ENCODE measurements at regions not wholly inside any gene's neighbourhood (a gene's known extent, or its start where the extent isn't known, plus 50 kb on each side); places are given as distances from the start of the nearest gene placed in this dataset.

- Histone ChIP-seq H3K4me3 (replicated peaks in 1 of 2; ENCODE audit: low read depth in 1 of 2, low read length in 2 of 2) (no peak overlapping the region), H3K4me2 (ENCODE audit: low read length) (peak overlapping the region; percentile 67), H3K27ac (ENCODE audit: low read depth, low read length) (no peak overlapping the region), H2AFZ (ENCODE audit: low read depth, low read length, poor library complexity, severe bottlenecking) (peak overlapping the region; percentile 94), H3K9me2 (ENCODE audit: insufficient read depth) (no peaks in the 10 kb centered on the region), H4K20me1 (ENCODE audit: insufficient read depth) (no peaks in the 10 kb centered on the region), H3K4me1 (ENCODE audit: control insufficient read depth in 1 of 2, insufficient read depth in 2 of 2, low read length in 2 of 2) (peaks cover 8 to 15% of the 10 kb centered on the region in 2 experiments; a peak in 3 of 4 replicates), H3K9me3 (ENCODE audit: control insufficient read depth in 1 of 2, insufficient read depth in 1 of 2, low read depth in 1 of 2, low read length in 2 of 2) (no peaks in the 10 kb centered on the region), H3K79me2 (ENCODE audit: insufficient read depth, low read length) (no peaks in the 10 kb centered on the region), H3K36me3 (ENCODE audit: control insufficient read depth in 1 of 2, insufficient read depth in 2 of 2, low read length in 2 of 2) (no peaks in the 10 kb centered on the region), H3K27me3 (ENCODE audit: insufficient read depth, low read length) (no peaks in the 10 kb centered on the region), H3K9ac (ENCODE audit: low read length) (no peak overlapping the region)
- peak; percentile 63; the same call in 1 of the 2 replicates for ATAC-seq
- ChIA-PET POLR2A (no interaction called here), RAD21 (ENCODE audit: low non-redundant PET in 1 of 2, low total read pairs in 2 of 2, uncharacterized antibody in 2 of 2, unreplicated experiment in 2 of 2) (interaction anchor here in 1 of 2 experiments (0.9 kb wide), 1 partner anchor 30 kb away, joined by 3 read pairs; no protein-coding TSS in a partner anchor), CTCF (interaction anchor here (1.3 kb wide), 1 partner anchor 34 kb away, joined by 3 read pairs; no protein-coding TSS in a partner anchor)
- no peak for TF ChIP-seq ELF1 (IDR thresholded peaks at IDR 0.05; ENCODE audit: borderline replicate concordance, low read depth)
- no peak for TF ChIP-seq ZFX (IDR thresholded peaks at IDR 0.05)
- TF ChIP-seq MAX (IDR thresholded peaks at IDR 0.05): 0 out of 2 replicates have a peak, but pooled peaks have one; percentile 24
- BruUV-seq (replicated peaks): no TSS peak
- DNase-seq (ENCODE audit: low read depth, low spot score): no peak
- intact Hi-C loops (cut with micrococcal nuclease): no loop called here
These were observed 239.4 kb upstream of the ZPLD1 start for GRCh38 chr3:102195198-102195948.

GRCh38 chr3:102200126-102200525 is 234.7 kb upstream of the ZPLD1 start:
- no peak overlapping the region for H2AFZ ChIP-seq (ENCODE audit: low read depth, low read length, poor library complexity, severe bottlenecking)
- no TSS peak for BruUV-seq (replicated peaks)
- no peak overlapping the region for H3K27ac ChIP-seq (ENCODE audit: low read depth, low read length)
- no peak for TF ChIP-seq POLR2A (IDR thresholded peaks at IDR 0.05; ENCODE audit: borderline replicate concordance, extremely low read depth, insufficient read depth, insufficient read length)
- TF ChIP-seq EZH2 (IDR thresholded peaks at IDR 0.05): no peak
- no peak for TF ChIP-seq CTCF (IDR thresholded peaks at IDR 0.05 in 2 of 3, conservative IDR thresholded peaks at IDR 0.05 in 1 of 3; ENCODE audit: borderline replicate concordance in 1 of 3, insufficient read depth in 1 of 3, low read depth in 2 of 3, low read length in 2 of 3)
- TF ChIP-seq ZBTB33 (IDR thresholded peaks at IDR 0.05; ENCODE audit: extremely low read depth, insufficient replicate concordance, low read length): no peak
- no peak for TF ChIP-seq MAX (IDR thresholded peaks at IDR 0.05)
- no peak for TF ChIP-seq TCF7L2 (IDR thresholded peaks at IDR 0.05; ENCODE audit: borderline replicate concordance, extremely low read depth, insufficient read depth, insufficient read length)
- TF ChIP-seq EGR1 (IDR thresholded peaks at IDR 0.05; ENCODE audit: low read depth): no peak
- no peak for TF ChIP-seq YY1 (IDR thresholded peaks at IDR 0.05; ENCODE audit: extremely low read depth, insufficient replicate concordance, low read depth, low read length)
- no peak for TF ChIP-seq ZNF274 (IDR thresholded peaks at IDR 0.05; ENCODE audit: low read depth, low read length)
- no peak for TF ChIP-seq EZH2phosphoT487 (IDR thresholded peaks at IDR 0.05; ENCODE audit: borderline replicate concordance)
- TF ChIP-seq CBX3 (IDR thresholded peaks at IDR 0.05; ENCODE audit: low read depth): no peak
- TF ChIP-seq ZFX (IDR thresholded peaks at IDR 0.05): no peak
- no peak for TF ChIP-seq SRF (IDR thresholded peaks at IDR 0.05; ENCODE audit: low read depth)

More at GRCh38 chr3:102200126-102200525, 234.7 kb upstream of the ZPLD1 start:
- POLR2A ChIA-PET: interaction anchor here (1.3 kb wide), 1 partner anchor 351 kb away, joined by 3 read pairs; the partner anchor contains the start of gene NFKBIZ
- Histone ChIP-seq H3K4me3 (replicated peaks in 1 of 2; ENCODE audit: low read depth in 1 of 2, low read length in 2 of 2) (no peak overlapping the region), H3K9ac (ENCODE audit: low read length) (no peak overlapping the region), H4K20me1 (ENCODE audit: insufficient read depth) (no peaks in the 10 kb centered on the region), H3K27me3 (ENCODE audit: insufficient read depth, low read length) (no peaks in the 10 kb centered on the region), H3K4me1 (ENCODE audit: control insufficient read depth in 1 of 2, insufficient read depth in 2 of 2, low read length in 2 of 2) (peaks cover 6 to 10% of the 10 kb centered on the region in 2 experiments; a peak in 3 of 4 replicates), H3K36me3 (ENCODE audit: control insufficient read depth in 1 of 2, insufficient read depth in 2 of 2, low read length in 2 of 2) (no peaks in the 10 kb centered on the region), H3K9me2 (ENCODE audit: insufficient read depth) (no peaks in the 10 kb centered on the region), H3K79me2 (ENCODE audit: insufficient read depth, low read length) (no peaks in the 10 kb centered on the region), H3K9me3 (ENCODE audit: control insufficient read depth in 1 of 2, insufficient read depth in 1 of 2, low read depth in 1 of 2, low read length in 2 of 2) (no peaks in the 10 kb centered on the region), H3K4me2 (ENCODE audit: low read length) (no peak overlapping the region)
- CTCF ChIA-PET: no interaction called here
- intact Hi-C loops (cut with micrococcal nuclease): no loop called here
- RAD21 ChIA-PET (ENCODE audit: low non-redundant PET in 1 of 2, low total read pairs in 2 of 2, uncharacterized antibody in 2 of 2, unreplicated experiment in 2 of 2): no interaction called here
- DNase-seq (ENCODE audit: low read depth, low spot score) (no peak), ATAC-seq (no peak)

All from HCT116 (cell line).